HCT116 (cell line): ENCODE measurements at regions not wholly inside any gene's neighbourhood (a gene's known extent, or its start where the extent isn't known, plus 50 kb on each side); places are given as distances from the start of the nearest gene placed in this dataset.

Source experiments
- ATAC-seq: fragments of 200-7000 bp; cut with Tn5 transposase; 2 replicates; pipeline ENCODE4 v1.9.1; 2020; ENCODE audit warnings: mild to moderate bottlenecking, moderate library complexity
- BruUV-seq: library from RNA; stranded (reverse); fragments of 400-500 nt; replicated peaks from 2 replicates; lab custom pipeline; 2021; lab: Mats Ljungman, UMichigan
- CTCF ChIA-PET: fragments of 300-600 bp; sonication (Branson Sonifier 250); formaldehyde crosslinking; loops from one replicate; lab custom pipeline; 2021; ENCODE audit warnings: antibody characterized with exemption; lab: Charles Lee
- POLR2A ChIA-PET: fragments of 300-600, 350-600 bp; sonication (Branson Sonifier 250); formaldehyde crosslinking; loops from one replicate; lab custom pipeline; 2021; ENCODE audit warnings: antibody characterized with exemption; lab: Charles Lee
- RAD21 ChIA-PET, 2 experiments: fragments of 300-600 bp; sonication (Branson Sonifier 250); formaldehyde crosslinking; loops; one replicate each; lab custom pipeline; 2023; ENCODE audit warnings: low total read pairs in 2 of 2; ENCODE audit not compliant: uncharacterized antibody in 2 of 2, unreplicated experiment in 2 of 2, low non-redundant PET in 1 of 2; lab: Charles Lee
- DNase-seq: peaks from one replicate; pipeline ENCODE4 v3.0.0-alpha.2; 2010; ENCODE audit warnings: low read depth, low spot score
- H2AFZ ChIP-seq: fragments of 200-600 bp; shearing (Covaris generic), sonication (generic); 2 replicates; pipeline ENCODE4 v1.6.1; 2017; ENCODE audit warnings: low read depth, mixed run types, mixed read lengths, antibody characterized with exemption, low read length; ENCODE audit not compliant: poor library complexity, severe bottlenecking
- H3K27ac ChIP-seq: 2 replicates; pipeline ENCODE4 v1.5.1; 2012; ENCODE audit warnings: low read depth, low read length
- H3K27me3 ChIP-seq: fragments of 200-600 bp; sonication (generic); 2 replicates; pipeline ENCODE4 v1.6.1; 2016; ENCODE audit warnings: mixed run types, low read length, mixed read lengths; ENCODE audit not compliant: insufficient read depth
- H3K36me3 ChIP-seq, 2 experiments: fragments of 200-500 bp in 1 of 2; fragments of 200-600 bp in 1 of 2; sonication (Bioruptor generic) in 1 of 2; sonication (generic) in 1 of 2; 2 replicates each; pipeline versions ENCODE4 v1.5.1 to v1.6.1; 2014 to 2016; ENCODE audit warnings: low read length in 2 of 2, inconsistent platforms in 1 of 2, mixed read lengths in 1 of 2, mixed run types in 1 of 2; ENCODE audit not compliant: insufficient read depth in 2 of 2, control insufficient read depth in 1 of 2
- H3K4me1 ChIP-seq, 2 experiments: fragments of 200-600 bp in 1 of 2; sonication (generic) in 1 of 2; 2 replicates each; pipeline versions ENCODE4 v1.5.1 to v1.6.1; 2012 to 2017; ENCODE audit warnings: low read length in 2 of 2, inconsistent platforms in 1 of 2, mild to moderate bottlenecking in 1 of 2, mixed read lengths in 1 of 2, mixed run types in 1 of 2, moderate library complexity in 1 of 2; ENCODE audit not compliant: insufficient read depth in 2 of 2, control insufficient read depth in 1 of 2
- H3K4me2 ChIP-seq: fragments of 200-600 bp; sonication (generic); 2 replicates; pipeline ENCODE4 v1.6.1; 2017; ENCODE audit warnings: mixed run types, low read length, mixed read lengths
- H3K4me3 ChIP-seq, 2 experiments: fragments of 200-600 bp in 1 of 2; sonication (generic) in 1 of 2; replicated peaks in 1 of 2; 2 replicates each; pipeline ENCODE4 v1.5.1; 2011 to 2016; ENCODE audit warnings: low read length in 2 of 2, control low read depth in 1 of 2, low read depth in 1 of 2, mild to moderate bottlenecking in 1 of 2, mixed read lengths in 1 of 2, mixed run types in 1 of 2
- H3K79me2 ChIP-seq: fragments of 200-600 bp; sonication (generic); 2 replicates; pipeline ENCODE4 v1.6.1; 2017; ENCODE audit warnings: mild to moderate bottlenecking, mixed run types, low read length, moderate library complexity, mixed read lengths; ENCODE audit not compliant: insufficient read depth
- H3K9ac ChIP-seq: fragments of 200-600 bp; sonication (generic); 2 replicates; pipeline ENCODE4 v1.6.1; 2016; ENCODE audit warnings: low read length, mixed read lengths
- H3K9me2 ChIP-seq: fragments of 200-600 bp; sonication (generic), shearing (Covaris generic); 2 replicates; pipeline ENCODE4 v1.6.1; 2017; ENCODE audit warnings: mixed run types, mild to moderate bottlenecking, moderate library complexity; ENCODE audit not compliant: insufficient read depth
- H3K9me3 ChIP-seq, 2 experiments: fragments of 200-500 bp in 1 of 2; fragments of 200-600 bp in 1 of 2; sonication (Bioruptor generic) in 1 of 2; sonication (generic) in 1 of 2; 2 replicates each; pipeline ENCODE4 v1.6.1; 2014 to 2017; ENCODE audit warnings: low read length in 2 of 2, mixed read lengths in 2 of 2, inconsistent platforms in 1 of 2, low read depth in 1 of 2, mild to moderate bottlenecking in 1 of 2, mixed run types in 1 of 2, moderate library complexity in 1 of 2; ENCODE audit not compliant: control insufficient read depth in 1 of 2, insufficient read depth in 1 of 2
- H4K20me1 ChIP-seq: fragments of 200-600 bp; sonication (generic), shearing (Covaris generic); 2 replicates; pipeline ENCODE4 v1.6.1; 2017; ENCODE audit warnings: mixed run types, mild to moderate bottlenecking, moderate library complexity; ENCODE audit not compliant: insufficient read depth
- CBX3 ChIP-seq: IDR thresholded peaks from 2 replicates; pipeline ENCODE4 v1.6.1; 2012; ENCODE audit warnings: low read depth
- CEBPB ChIP-seq: IDR thresholded peaks from 2 replicates; pipeline ENCODE4 v1.6.1; 2012; ENCODE audit warnings: low read depth
- ELF1 ChIP-seq: IDR thresholded peaks from 2 replicates; pipeline ENCODE4 v1.6.1; 2012; ENCODE audit warnings: low read depth, borderline replicate concordance
- EZH2 ChIP-seq: fragments of 200-600 bp; sonication (generic); IDR thresholded peaks from 2 replicates; pipeline ENCODE4 v1.6.1; 2017; ENCODE audit warnings: antibody characterized with exemption, mixed run types
- EZH2phosphoT487 ChIP-seq: fragments of 200-600 bp; IDR thresholded peaks from 2 replicates; pipeline ENCODE4 v1.6.1; 2018; ENCODE audit warnings: antibody characterized with exemption, borderline replicate concordance
- FOSL1 ChIP-seq: IDR thresholded peaks from 2 replicates; pipeline ENCODE4 v1.6.1; 2012; ENCODE audit warnings: low read depth
- JUND ChIP-seq: IDR thresholded peaks from 2 replicates; pipeline ENCODE4 v1.6.1; 2012
- POLR2A ChIP-seq: IDR thresholded peaks from 2 replicates; pipeline ENCODE4 v1.7.0; 2011; ENCODE audit warnings: borderline replicate concordance; ENCODE audit not compliant: insufficient read depth, insufficient read length; ENCODE audit errors: extremely low read depth
- POLR2AphosphoS5 ChIP-seq: IDR thresholded peaks from 2 replicates; pipeline ENCODE4 v1.6.1; 2011; ENCODE audit warnings: mild to moderate bottlenecking, low read depth, low read length, moderate library complexity
- RAD21 ChIP-seq: IDR thresholded peaks from 2 replicates; pipeline ENCODE4 v1.6.1; 2012; ENCODE audit warnings: low read depth, mild to moderate bottlenecking
- SIN3A ChIP-seq: IDR thresholded peaks from 2 replicates; pipeline ENCODE4 v1.6.1; 2012; ENCODE audit warnings: low read depth
- SP1 ChIP-seq: IDR thresholded peaks from 2 replicates; pipeline ENCODE4 v1.6.1; 2012; ENCODE audit warnings: low read depth
- SRF ChIP-seq: IDR thresholded peaks from 2 replicates; pipeline ENCODE4 v1.6.1; 2012; ENCODE audit warnings: low read depth
- TCF7L2 ChIP-seq: IDR thresholded peaks from 2 replicates; pipeline ENCODE4 v1.7.0; 2011; ENCODE audit warnings: borderline replicate concordance, inconsistent platforms; ENCODE audit not compliant: insufficient read depth, insufficient read length; ENCODE audit errors: extremely low read depth
- ZFX ChIP-seq: fragments of 450-650 bp; IDR thresholded peaks from 2 replicates; pipeline ENCODE4 v1.6.1; 2017
- ZNF274 ChIP-seq: fragments of 200-500 bp; sonication (Bioruptor generic); IDR thresholded peaks from 2 replicates; pipeline ENCODE4 v1.6.1; 2014; ENCODE audit warnings: mild to moderate bottlenecking, low read depth, low read length, inconsistent platforms
- intact Hi-C: fragments of 100-400 bp; cut with micrococcal nuclease; formaldehyde crosslinking; loops from 2 replicates; pipeline ENCODE4 v1.10.0; 2022
- TF ChIP-seq, protein P1 (sequence below): IDR thresholded peaks from 2 replicates; pipeline ENCODE4 v1.6.1; 2012; ENCODE audit warnings: low read depth
- TF ChIP-seq, protein P2 (sequence below), 3 experiments: fragments of 200-600 bp in 1 of 3; sonication (generic) in 1 of 3; IDR thresholded peaks in 2 of 3; conservative IDR thresholded peaks in 1 of 3; 2 replicates each; pipeline ENCODE4 v1.5.1; 2012 to 2017; ENCODE audit warnings: low read depth in 2 of 3, low read length in 2 of 3, antibody characterized with exemption in 1 of 3, borderline replicate concordance in 1 of 3, control low read depth in 1 of 3, mild to moderate bottlenecking in 1 of 3, mixed read lengths in 1 of 3, mixed run types in 1 of 3, moderate library complexity in 1 of 3; ENCODE audit not compliant: insufficient read depth in 1 of 3

- TF ChIP-seq TCF7L2 = no peak
- TF ChIP-seq, protein P1, sequence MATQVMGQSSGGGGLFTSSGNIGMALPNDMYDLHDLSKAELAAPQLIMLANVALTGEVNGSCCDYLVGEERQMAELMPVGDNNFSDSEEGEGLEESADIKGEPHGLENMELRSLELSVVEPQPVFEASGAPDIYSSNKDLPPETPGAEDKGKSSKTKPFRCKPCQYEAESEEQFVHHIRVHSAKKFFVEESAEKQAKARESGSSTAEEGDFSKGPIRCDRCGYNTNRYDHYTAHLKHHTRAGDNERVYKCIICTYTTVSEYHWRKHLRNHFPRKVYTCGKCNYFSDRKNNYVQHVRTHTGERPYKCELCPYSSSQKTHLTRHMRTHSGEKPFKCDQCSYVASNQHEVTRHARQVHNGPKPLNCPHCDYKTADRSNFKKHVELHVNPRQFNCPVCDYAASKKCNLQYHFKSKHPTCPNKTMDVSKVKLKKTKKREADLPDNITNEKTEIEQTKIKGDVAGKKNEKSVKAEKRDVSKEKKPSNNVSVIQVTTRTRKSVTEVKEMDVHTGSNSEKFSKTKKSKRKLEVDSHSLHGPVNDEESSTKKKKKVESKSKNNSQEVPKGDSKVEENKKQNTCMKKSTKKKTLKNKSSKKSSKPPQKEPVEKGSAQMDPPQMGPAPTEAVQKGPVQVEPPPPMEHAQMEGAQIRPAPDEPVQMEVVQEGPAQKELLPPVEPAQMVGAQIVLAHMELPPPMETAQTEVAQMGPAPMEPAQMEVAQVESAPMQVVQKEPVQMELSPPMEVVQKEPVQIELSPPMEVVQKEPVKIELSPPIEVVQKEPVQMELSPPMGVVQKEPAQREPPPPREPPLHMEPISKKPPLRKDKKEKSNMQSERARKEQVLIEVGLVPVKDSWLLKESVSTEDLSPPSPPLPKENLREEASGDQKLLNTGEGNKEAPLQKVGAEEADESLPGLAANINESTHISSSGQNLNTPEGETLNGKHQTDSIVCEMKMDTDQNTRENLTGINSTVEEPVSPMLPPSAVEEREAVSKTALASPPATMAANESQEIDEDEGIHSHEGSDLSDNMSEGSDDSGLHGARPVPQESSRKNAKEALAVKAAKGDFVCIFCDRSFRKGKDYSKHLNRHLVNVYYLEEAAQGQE = no peak
- no peak for TF ChIP-seq EZH2
- TF ChIP-seq SIN3A = no peak
- no peak for TF ChIP-seq EZH2phosphoT487
- no peak for TF ChIP-seq FOSL1
- TF ChIP-seq JUND = no peak
- TF ChIP-seq SP1 = no peak
- TF ChIP-seq RAD21 = no peak
- no peak for TF ChIP-seq ZFX
These were observed 407.1 kb upstream of the XYLT1 start (continued) for GRCh38 chr16:17877821-17878360.

DNA sequence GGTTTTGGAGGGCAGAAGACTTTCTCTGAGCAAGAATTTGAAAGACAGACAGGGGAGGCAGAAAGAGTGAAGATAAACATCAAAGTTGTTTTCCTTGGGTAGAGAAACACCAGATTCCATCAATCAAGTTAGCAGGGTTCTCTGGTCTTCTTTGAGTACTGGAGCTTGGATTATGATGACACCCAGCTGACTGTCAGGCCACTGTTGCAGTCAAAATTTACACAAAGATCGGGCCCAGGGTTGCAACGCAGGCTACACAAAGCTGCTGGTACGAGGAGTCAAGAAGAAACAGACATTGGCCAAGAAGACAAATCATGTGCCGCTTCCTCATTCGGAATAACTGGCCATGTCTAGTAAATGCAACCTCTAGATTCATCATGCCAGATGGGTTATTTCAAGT is 396.2 kb upstream of the XYLT1 start:
- Histone ChIP-seq H2AFZ (no peak overlapping the region), H3K4me1 (no peaks in the 10 kb centered on the region), H3K4me3 (no peak overlapping the region), H3K36me3 (no peaks in the 10 kb centered on the region), H4K20me1 (no peaks in the 10 kb centered on the region), H3K4me2 (no peak overlapping the region), H3K27ac (no peak overlapping the region), H3K27me3 (peaks cover 8% of the 10 kb centered on the region), H3K9me2 (no peaks in the 10 kb centered on the region), H3K9me3 (no peaks in the 10 kb centered on the region), H3K79me2 (no peaks in the 10 kb centered on the region)
- intact Hi-C loops = no loop called here
- POLR2A ChIA-PET = no interaction called here
- CTCF ChIA-PET = no interaction called here
- ATAC-seq = no peak
- DNase-seq = no peak
- RAD21 ChIA-PET = no interaction called here
- no TSS peak for BruUV-seq
- no peak for TF ChIP-seq ZNF274
- no peak for TF ChIP-seq POLR2A
- TF ChIP-seq, protein P2, sequence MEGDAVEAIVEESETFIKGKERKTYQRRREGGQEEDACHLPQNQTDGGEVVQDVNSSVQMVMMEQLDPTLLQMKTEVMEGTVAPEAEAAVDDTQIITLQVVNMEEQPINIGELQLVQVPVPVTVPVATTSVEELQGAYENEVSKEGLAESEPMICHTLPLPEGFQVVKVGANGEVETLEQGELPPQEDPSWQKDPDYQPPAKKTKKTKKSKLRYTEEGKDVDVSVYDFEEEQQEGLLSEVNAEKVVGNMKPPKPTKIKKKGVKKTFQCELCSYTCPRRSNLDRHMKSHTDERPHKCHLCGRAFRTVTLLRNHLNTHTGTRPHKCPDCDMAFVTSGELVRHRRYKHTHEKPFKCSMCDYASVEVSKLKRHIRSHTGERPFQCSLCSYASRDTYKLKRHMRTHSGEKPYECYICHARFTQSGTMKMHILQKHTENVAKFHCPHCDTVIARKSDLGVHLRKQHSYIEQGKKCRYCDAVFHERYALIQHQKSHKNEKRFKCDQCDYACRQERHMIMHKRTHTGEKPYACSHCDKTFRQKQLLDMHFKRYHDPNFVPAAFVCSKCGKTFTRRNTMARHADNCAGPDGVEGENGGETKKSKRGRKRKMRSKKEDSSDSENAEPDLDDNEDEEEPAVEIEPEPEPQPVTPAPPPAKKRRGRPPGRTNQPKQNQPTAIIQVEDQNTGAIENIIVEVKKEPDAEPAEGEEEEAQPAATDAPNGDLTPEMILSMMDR (IDR thresholded peaks at IDR 0.05 in 2 of 3, conservative IDR thresholded peaks at IDR 0.05 in 1 of 3; ENCODE audit: borderline replicate concordance in 1 of 3, insufficient read depth in 1 of 3, low read depth in 2 of 3, low read length in 2 of 3) = no peak
- no peak for TF ChIP-seq CBX3
- TF ChIP-seq CEBPB = no peak
- TF ChIP-seq EZH2phosphoT487 = no peak
- no peak for TF ChIP-seq ZFX
- no peak for TF ChIP-seq ELF1
- TF ChIP-seq JUND = no peak
- no peak for TF ChIP-seq SRF
- TF ChIP-seq POLR2AphosphoS5 = no peak
- no peak for TF ChIP-seq SP1
- no peak for TF ChIP-seq TCF7L2
- TF ChIP-seq, protein P1 = no peak
- TF ChIP-seq, all 23 proteins: peak for 0
- H3K9ac ChIP-seq = no peak overlapping the region
